IPS DF 4.7 (cell line): ENCODE measurements at regions not wholly inside any gene's neighbourhood (a gene's known extent, or its start where the extent isn't known, plus 50 kb on each side); places are given as distances from the start of the nearest gene placed in this dataset.

Source experiments
- DNase-seq: peaks from one replicate; pipeline ENCODE4 v3.0.0-alpha.2; 2013; ENCODE audit warnings: low spot score; ENCODE audit errors: extremely low read depth

DNA sequence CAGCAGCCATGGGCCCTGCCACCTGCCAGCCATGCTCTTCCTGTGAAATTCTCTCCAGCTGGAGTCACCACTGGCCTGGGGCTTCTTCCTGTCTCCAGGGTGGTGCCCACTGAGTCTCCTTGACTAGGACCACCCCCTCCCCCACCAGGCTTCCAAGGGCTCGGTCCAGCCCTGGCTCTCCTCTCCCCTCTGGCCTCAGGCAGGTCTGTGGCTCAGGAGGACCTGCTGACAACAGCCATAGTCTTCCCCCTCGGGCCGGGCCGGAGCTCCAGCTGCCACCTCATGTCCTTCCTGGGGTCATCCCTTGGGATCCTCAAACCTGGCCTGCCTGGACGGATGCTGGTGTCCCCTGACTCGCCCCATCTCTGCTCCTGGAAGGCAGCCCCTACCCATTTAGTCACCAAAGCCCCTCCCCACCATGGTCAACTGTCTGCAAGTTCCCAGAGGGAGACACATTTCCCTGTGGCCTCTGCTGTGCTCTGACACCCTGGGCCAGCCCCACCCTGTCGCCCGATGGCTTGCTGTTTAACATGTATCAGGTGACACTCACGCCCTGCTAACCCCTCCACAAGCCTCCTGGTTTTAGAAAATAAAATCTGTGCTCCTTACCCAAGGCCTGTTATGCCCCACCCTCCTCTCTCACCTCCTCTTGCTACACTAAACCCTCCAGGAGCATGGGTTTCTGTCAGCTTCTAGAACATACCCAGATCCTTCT is 186.2 kb downstream of the RBFOX3 start:
- no peak for DNase-seq

DNA sequence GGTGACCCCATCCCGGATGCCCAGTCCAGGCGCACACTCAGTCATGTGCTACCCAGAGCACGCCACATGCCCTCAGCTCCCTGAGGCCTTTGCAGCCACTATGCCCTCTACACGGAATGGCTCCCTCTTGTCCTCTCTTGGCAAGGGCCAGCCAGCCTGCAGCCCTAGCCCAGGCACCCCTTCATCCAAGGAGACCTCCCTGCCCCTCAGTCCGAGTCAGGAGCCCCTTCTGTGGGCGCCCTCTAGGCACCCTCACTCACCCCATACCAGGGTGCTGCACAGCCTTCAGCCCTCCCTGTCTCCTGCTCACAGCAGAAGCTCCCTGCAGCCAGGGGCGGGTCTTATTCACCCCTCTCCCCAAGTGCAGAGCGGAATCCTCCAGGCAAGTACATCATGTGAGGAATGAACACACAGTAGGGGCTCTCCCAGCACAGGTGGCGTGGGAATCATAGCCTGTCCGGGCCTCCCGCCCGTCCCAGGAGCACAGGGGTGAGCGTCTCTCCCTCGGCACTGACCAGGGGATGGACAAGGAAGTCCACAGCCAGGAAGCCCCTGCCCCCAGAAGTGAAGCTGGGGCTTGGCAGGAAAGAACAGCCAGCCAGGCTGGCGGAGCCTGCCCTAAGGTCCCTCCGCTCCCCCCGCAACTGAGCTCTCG is 186.9 kb downstream of the RBFOX3 start:
- DNase-seq = no peak

DNA sequence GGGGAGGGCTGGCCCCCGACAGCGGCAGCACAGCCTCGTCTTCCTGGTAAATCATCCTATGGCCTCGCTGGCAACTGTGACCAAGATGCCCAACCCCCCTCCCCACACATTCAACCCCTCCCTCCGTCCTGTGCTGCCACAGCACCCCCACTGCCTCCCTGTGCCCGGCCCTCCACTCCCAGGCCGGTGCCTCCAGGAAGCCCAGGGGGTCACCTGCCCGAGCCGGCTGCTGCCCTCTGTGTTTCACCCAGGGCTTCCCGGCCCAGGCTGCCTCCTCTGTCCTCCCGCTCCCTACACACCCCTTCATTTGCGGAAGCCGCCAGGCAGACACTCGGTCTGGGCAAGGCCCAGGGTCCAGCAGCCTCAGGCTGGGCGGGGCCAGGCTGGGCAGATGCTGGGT is 188.6 kb downstream of the RBFOX3 start:
- DNase-seq = no peak

DNA sequence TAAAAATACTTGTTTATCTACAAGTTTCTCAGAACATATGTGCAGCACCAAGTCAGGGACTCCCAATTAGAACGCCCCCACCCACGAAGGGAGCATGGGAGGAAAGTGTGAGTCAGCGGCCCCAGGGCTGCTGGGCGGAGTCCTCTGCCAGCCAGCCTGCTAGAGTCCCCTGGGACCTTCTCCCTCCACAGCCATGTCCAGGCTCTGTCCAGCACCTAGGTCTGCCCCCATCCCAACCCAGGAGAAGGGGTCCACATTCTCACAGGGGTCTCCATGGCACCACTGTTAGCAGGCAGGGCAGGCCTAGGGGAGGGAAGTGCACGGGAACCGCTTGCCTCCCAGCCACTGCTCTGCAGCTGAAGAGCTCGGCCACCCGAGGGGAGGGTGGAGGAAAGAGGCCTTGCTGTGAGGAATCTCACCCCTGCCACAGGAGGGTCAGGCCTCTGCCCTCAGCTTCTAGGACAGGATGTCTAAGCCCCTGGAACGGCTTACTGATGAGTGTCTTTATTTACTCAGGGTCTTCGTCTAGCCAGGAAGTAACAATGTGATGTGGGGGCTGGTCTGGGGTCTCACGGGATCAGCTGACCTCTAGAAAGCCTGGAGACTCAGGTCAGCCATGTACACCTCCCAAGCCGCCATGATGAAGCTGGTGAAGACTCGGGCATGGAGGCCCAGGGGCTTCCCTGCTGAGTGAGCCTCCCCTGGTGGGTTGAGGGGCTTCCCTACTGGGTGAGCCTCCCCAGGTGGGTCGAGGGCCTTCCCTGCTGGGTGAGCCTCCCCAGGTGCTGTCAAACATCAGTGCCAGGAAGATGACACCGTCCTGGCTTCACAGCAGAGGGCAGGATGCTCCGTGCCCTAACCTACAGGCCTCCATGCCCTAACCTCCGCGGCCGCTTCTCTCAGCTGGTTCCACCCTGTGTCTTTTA is 190.3 kb downstream of the RBFOX3 start:
- no peak for DNase-seq

DNA sequence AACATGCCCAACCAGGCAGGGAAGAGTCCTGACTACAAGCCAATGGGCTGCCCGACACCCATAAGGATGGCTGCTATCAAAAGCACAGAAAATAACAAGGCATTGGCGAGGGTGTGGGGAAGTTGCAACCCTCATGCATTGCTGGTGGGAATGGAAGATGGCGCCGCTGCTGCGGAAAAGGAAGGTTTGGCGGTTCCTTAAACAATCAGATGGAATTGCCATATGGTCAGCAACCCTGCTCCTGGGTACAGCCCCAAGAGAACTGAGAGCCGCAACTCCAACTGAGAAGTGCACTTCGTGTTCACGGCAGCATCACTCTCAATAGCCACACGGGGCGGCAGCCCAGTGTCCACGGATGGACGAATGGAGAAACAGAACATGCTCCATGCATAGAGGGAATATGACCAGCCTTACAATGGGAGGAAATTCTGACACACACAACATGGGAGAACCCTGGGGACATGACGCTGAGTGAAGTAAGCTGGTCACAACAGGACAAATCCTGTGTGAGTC is 193.3 kb downstream of the RBFOX3 start:
- no peak for DNase-seq

DNA sequence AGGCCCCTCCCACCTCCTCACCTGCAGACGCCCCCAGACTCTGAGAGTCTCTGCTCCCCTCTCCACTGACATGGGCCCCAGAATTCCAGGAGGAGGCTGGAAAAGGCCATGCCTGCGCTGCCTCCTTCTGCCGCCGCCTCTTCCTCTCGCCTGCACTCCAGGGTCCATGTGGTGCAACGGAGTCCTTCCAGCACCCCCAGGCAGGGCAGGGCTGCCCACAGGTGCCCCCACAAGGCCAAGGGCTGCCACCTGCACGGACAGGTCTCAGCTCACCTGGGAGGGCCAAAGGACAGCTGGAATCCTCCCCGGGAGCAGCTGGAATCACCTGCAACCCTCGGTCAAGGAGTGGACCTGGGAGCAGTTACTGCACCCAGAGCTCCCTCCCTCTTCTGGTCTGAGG is 194.9 kb downstream of the RBFOX3 start:
- no peak for DNase-seq

DNA sequence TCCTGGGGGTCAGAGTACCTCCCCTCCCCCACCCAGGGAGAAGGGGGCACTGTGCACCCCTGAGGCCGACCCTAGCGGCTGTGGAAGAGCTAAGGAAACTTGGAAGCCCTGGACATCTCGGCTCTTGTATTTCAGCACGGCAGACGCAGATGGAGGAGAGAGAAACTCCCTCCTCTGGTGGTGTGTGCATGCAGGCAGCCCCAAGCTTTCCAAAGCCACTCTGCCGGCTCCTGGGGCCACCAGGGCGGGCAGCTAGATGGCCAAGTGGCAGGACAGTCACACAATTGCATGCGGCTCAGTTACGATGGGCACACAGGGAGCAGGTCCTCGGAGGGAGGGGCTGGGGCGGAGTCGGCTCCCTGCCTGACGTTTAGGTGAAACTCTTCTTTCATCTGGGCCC is 195.5 kb downstream of the RBFOX3 start:
- DNase-seq = no peak

DNA sequence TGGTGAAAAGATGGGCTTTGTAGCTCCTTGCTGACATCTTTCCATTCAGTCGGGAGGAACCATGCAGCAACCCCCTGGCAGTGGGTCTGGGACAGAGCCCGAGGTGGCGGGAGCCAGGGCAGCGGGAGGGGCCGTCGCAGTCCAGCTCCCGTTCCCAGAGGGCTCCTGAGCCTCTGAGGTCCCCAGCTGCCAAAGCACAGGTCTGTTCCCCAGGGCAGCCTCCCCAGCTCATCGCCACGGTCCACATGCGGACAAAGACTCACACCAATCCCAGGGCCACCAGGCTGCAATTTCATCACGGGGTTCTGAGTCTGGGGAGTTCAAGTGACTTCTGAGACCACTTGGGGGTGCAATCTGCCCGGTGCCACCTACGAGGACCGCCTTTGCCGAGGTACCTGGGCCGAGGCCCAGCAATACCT is 196.0 kb downstream of the RBFOX3 start:
- no peak for DNase-seq

DNA sequence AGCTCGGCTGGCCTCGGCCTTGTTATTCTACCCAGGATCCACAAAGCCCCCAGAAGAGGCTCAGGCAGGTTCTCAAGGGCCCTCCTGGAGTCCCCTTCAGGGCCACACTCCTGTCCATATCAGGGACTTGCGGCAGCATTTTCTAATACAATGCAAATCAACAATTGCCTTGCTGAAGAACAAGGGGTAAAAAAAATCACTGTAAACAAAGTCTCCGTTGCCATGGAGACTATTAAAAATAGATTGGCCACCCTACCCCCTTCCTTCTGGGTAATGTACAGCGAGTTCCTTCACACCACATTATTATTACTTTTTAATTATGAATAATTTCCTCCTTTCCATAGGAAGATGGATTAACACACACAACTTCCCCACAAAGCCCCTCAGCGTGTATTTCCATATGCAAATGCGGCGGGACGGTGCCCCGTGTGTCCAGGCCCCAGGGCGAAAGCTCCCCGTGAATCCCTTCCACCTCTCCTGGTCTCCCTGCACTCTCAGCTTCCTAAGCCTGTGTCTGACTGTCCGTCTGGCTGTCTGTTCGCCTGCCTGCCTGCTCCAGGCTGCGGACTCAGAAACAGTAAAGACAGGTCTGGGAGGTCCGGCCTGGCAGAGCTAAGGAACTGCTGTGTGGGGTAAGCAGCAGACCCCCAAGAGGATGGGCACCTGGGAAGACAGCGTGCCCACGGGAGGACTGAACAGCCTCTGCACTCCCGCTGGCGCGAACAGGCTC is 196.6 kb downstream of the RBFOX3 start:
- no peak for DNase-seq

DNA sequence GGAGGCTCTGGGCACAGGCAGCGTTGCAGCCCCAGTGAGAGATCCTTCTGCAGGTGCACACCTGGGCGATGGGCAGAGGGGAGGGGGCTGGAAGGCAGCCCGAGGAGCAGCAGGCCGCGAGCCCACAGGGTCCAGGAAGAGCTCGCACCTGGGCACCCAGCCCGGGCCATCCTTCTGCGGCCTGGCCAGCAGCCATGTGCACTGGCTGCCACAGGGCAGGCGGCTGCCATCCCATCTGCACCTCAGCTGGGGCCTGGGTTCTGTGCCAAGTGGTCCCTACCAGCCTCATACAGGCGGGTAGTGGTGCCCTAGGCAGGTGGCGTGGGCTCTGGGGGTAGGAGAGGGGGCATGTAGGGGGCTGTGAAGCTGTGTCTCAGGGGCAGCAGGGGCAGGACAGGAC is 197.2 kb downstream of the RBFOX3 start:
- no peak for DNase-seq

DNA sequence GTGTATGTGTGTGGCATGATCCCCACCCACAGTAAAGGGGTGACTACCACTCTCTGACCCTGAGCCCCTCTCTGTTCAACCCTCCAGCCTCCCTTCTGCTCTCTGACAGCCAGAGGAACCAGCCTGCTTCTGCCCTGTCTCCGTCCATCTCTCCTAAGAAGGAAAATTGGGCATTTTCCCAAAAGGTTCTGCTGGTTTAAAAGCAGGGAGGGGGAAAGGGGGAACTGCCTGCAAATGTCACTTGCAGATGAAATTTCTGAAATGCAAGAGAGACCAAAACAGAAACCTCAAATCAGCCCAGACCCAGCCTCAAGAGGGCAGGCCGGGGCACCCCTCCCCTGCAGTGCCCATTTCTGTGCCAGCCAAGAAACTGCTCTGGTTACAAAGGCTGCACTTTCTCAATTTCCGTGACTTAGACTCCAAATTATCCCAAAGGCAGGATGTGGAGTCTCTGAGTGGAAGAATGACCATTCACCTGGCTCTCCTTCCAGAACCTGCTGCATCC is 197.9 kb downstream of the RBFOX3 start:
- DNase-seq = no peak

DNA sequence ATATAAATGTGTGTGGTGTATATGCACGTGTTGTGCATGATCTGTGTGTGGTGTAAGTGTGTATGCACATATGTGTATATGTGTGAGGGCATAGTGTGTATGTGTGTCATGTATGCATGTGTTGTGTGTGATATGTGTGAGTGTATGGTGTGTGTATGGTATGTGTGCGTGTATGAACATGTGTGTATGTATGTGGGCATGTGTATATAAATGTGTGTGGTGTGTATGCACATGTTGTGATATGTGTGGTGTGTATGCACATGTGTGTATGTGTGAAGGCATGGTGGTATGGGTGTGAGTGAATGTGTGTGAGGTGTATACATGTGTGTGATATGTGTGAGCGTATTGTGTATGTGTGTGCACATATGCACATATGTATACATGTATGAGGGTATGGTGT is 198.7 kb downstream of the RBFOX3 start:
- DNase-seq = no peak

DNA sequence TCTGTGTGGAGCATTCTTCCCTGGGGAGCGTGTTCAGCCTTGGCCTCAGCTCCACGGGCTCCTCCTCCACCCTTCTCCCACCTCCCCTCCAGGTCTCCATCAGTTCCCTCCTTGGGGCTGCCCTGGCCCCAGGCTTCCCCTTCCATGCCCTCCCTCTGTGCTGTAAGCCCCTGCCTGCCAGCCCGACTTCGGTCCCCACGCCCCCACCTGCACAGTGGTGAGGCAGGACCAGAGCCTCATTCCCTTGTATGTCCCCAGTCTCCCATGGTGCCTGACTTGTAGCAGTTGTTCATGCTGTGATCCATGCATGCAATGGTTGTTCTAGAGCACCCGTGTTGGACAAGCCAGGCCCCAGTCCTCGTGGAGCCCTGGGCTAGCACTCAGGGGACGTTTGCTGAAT is 199.4 kb downstream of the RBFOX3 start:
- no peak for DNase-seq

DNA sequence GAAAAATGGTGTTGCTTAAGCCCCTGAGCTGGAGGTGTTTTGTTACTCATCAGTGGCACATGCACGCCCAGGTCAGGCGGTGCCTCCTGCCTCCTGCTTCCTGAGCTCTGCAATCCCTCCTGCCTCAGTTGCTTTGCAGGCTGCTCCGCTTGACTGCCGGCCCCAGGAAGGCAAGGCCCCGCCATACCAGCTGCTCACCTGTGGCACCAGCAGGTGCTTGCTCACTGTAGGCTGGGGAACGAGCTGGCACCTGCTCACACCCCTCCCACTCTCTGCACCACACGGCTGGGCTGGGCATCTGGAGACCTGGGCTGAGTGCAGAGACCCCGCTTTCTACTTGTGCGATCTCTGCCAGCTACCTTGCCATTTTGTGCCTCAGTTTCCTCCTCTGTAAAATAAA is 200.2 kb downstream of the RBFOX3 start:
- DNase-seq = no peak

DNA sequence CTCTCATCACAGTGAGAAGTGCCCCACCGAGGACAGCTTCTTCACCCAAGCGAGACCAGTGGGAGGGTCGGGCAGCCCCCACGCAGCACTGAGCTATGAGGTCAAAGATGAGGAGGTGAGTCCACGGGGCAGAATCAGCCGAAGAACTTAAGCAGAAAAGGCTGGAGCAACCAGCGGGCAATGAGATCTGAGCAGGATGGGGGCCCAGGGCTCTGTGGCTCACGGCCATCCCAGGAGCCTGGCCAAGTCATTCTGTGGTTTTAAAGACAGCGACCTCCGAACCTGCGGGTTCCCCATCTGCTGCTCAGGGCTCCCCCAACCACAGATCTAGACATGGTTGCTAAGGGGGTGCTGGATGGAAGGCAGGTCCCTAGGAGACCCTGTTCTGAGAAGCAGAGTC is 202.6 kb downstream of the RBFOX3 start:
- no peak for DNase-seq

DNA sequence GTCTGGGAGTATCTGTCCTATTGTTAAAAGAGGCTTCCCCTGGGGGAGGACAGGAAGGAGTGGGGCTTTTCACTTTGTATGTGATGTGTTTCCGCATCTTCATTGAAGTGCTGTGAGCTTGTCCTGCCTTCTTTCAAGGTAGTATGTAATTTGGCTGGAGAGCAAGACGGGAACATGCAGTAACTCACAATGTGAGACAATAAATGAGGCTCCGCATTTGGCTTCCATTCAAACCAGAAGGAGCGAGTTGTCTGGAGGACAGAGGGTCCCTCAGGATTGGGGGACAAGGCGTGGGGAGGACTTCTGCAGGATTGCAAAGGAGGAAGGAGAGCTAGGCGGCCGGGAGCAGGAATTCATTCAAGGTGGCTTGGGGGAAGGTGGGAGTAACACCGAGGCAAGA is 203.5 kb downstream of the RBFOX3 start:
- no peak for DNase-seq

DNA sequence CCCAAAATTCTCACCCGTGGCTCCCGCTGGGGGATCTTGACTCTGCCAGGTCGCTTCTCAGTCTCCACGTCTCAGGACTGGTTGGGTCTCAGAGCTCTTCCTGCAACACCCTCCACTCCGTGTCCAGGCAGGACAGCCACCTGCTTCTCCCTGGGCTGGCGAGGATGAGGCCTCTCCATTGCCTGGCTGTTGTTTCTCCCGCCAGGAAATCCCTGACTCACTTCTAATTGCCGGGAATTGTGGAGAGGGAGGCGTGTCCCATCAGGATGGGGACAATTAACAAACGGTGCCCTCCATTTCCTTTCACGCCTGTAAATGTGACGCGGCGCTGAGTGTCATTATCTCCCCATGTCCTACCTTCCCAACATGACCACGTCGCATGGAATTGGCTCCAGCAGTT is 204.5 kb downstream of the RBFOX3 start:
- DNase-seq = no peak

DNA sequence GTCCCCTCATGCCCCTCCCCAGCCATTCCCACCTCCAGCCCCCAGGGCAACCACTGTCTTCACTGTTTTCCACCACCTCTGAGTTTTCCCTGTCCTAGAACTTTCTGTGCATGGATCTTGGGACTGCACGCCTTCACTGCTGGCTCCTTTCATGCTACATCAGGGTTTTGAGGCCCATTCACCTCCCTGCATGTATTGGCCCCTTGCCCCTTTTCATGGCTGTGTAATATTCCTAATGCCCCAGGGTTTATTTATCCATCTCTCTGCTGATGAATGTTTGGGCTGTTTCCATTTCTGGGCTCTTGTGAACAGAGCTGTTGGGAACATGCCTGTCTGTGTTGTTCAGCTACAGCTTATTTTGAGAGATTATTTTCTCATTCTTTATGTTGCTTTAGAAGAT is 205.0 kb downstream of the RBFOX3 start:
- no peak for DNase-seq

DNA sequence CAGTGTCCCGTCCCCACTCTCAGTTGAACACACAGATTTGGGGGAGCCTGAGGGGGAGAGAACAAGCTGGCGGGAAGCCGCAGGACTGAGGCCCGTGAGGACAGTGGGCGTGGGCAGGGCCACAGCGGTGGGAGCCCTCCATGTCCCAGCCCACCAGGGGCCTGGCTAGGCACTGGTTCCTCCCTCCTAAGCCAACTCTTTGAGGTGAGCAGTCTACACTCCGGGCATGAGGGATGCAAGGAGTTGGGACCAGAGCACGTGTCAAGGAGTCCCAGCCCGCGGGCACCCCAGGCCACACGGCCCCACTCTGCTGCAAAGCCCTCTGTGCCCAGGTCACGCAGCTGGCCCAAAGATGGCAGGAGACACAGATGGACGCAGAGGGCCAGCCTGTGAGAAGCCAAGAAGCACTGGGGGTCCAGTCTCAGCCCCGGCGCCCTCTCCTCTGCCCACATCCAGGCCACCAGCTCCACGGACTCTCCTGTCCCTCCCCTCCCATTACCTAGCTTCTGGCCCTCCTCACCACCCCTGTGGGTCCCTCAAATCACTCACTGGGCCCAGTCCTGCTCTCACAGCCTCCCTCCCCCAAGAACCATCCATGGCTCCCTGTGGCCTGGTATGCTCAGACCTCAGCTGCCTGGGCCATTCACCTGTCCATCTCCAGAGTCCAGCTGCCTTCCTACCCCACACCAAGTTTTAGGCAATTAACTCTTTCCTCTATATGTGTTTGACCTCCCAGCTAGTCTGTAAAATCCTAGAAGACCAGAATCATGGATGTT is 206.5 kb downstream of the RBFOX3 start:
- DNase-seq = no peak
